PC-9 (cell line): ENCODE measurements at regions not wholly inside any gene's neighbourhood (a gene's known extent, or its start where the extent isn't known, plus 50 kb on each side); places are given as distances from the start of the nearest gene placed in this dataset.
"Not testable (repeated sequence)": the region's sequence is repeated elsewhere in the genome, so short reads cannot be mapped to it uniquely, and the experiment has no call there.

ENCODE experiments used
- EZH2 ChIP-seq: fragments of 200-600 bp; sonication (generic); IDR thresholded peaks from 2 replicates; pipeline ENCODE4 v1.8.0; 2017; ENCODE audit warnings: antibody characterized with exemption, low read depth
- TF ChIP-seq, protein P1 (sequence below): fragments of 200-600 bp; sonication (generic); conservative IDR thresholded peaks from 2 replicates; pipeline ENCODE4 v1.6.1; 2017; ENCODE audit warnings: mixed run types, antibody characterized with exemption, mild to moderate bottlenecking, moderate library complexity

DNA sequence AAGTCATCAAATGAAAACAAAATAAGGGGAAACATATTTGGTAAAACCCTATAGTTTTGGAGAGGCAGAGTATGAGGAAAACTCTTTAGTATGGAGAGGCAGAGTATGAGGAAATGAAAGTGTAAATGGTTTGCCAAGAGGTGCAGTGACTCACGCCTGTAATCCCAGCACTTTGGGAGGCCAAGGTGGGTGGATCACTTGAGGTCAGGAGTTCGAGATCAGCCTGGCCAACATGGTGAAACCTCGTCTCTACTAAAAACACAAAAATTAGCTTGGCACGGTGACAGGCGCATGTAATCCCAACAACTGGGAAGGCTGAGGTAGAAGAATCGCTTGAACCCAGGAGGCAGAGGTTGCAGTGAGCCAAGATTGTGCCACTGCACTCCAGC lies 228.2 kb upstream of the RREB1 start:
- TF ChIP-seq, protein P1, sequence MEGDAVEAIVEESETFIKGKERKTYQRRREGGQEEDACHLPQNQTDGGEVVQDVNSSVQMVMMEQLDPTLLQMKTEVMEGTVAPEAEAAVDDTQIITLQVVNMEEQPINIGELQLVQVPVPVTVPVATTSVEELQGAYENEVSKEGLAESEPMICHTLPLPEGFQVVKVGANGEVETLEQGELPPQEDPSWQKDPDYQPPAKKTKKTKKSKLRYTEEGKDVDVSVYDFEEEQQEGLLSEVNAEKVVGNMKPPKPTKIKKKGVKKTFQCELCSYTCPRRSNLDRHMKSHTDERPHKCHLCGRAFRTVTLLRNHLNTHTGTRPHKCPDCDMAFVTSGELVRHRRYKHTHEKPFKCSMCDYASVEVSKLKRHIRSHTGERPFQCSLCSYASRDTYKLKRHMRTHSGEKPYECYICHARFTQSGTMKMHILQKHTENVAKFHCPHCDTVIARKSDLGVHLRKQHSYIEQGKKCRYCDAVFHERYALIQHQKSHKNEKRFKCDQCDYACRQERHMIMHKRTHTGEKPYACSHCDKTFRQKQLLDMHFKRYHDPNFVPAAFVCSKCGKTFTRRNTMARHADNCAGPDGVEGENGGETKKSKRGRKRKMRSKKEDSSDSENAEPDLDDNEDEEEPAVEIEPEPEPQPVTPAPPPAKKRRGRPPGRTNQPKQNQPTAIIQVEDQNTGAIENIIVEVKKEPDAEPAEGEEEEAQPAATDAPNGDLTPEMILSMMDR, result not testable (repeated sequence)
- TF ChIP-seq EZH2, result not testable (repeated sequence)
